NB4 (cell line): ENCODE measurements at regions not wholly inside any gene's neighbourhood (a gene's known extent, or its start where the extent isn't known, plus 50 kb on each side); places are given as distances from the start of the nearest gene placed in this dataset.

Source experiments
- DNase-seq: peaks from one replicate; pipeline ENCODE4 v3.0.0; 2010; ENCODE audit warnings: low read depth
- H3K4me3 ChIP-seq: one replicate; pipeline ENCODE4 v1.5.1; 2011; ENCODE audit warnings: mild to moderate bottlenecking, low read depth, low read length, moderate library complexity
- MYC ChIP-seq: IDR thresholded peaks from 2 replicates; pipeline ENCODE4 v1.6.1; 2011; ENCODE audit warnings: low read depth, low read length
- POLR2A ChIP-seq: IDR thresholded peaks from 2 replicates; pipeline ENCODE4 v1.6.1; 2011; ENCODE audit warnings: mild to moderate bottlenecking; ENCODE audit not compliant: insufficient read length; ENCODE audit errors: extremely low read depth
- TF ChIP-seq, protein P1 (sequence below): IDR thresholded peaks from one replicate; pipeline ENCODE4 v1.5.1; 2012; ENCODE audit warnings: low read depth, low read length
- TF ChIP-seq, protein P2 (sequence below): IDR thresholded peaks from 2 replicates; pipeline ENCODE4 v1.6.1; 2011; ENCODE audit warnings: low read depth, low read length

DNA sequence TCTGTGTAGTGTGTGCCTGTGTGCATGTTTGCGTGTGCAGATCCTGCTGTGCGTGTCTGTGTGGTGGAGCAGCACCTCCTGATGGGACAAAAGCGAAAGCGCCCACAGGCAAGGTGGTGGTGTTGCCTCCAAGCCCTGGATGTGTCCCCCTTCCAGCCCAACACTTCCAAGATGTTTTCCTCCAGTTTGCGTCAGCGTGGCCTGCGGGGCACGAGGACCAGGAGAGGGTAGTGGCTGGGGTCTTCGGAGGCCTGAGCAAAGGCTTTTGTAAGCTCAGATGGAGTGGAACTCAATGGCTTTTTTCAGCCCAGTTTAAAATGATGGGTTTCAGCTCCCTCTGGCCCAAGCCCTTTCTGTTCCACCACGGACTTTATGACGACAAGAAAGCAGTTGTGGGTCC lies 209.5 kb downstream of the IRX2 start:
- H3K4me3 ChIP-seq = no peak overlapping the region
- TF ChIP-seq, protein P1, sequence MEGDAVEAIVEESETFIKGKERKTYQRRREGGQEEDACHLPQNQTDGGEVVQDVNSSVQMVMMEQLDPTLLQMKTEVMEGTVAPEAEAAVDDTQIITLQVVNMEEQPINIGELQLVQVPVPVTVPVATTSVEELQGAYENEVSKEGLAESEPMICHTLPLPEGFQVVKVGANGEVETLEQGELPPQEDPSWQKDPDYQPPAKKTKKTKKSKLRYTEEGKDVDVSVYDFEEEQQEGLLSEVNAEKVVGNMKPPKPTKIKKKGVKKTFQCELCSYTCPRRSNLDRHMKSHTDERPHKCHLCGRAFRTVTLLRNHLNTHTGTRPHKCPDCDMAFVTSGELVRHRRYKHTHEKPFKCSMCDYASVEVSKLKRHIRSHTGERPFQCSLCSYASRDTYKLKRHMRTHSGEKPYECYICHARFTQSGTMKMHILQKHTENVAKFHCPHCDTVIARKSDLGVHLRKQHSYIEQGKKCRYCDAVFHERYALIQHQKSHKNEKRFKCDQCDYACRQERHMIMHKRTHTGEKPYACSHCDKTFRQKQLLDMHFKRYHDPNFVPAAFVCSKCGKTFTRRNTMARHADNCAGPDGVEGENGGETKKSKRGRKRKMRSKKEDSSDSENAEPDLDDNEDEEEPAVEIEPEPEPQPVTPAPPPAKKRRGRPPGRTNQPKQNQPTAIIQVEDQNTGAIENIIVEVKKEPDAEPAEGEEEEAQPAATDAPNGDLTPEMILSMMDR = no peak
- no peak for TF ChIP-seq MYC
- no peak for TF ChIP-seq POLR2A
- TF ChIP-seq, protein P2, sequence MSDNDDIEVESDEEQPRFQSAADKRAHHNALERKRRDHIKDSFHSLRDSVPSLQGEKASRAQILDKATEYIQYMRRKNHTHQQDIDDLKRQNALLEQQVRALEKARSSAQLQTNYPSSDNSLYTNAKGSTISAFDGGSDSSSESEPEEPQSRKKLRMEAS = no peak
- DNase-seq = no peak

DNA sequence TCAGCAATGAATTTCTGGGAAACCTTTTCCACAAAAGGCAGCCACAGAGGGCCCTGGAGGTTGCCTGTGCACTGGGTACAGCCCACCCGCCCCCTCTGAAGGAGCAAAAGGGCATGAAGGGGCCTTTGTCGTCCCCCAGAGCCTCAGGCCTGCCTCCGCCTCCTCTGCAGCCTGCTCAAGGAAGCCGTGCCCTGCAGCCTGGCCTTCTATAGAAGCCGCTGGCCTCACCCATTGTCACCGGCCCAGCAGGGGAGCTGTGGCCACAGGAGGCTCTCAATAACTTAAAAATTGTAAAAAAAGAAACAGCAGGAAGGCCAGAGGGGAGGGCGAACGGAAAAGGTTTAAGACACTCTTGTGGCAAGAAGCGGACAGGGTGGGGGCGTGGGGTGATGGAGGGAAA lies 213.3 kb downstream of the IRX2 start:
- peak; percentile 92 for DNase-seq
- H3K4me3 ChIP-seq = no peak overlapping the region
- TF ChIP-seq, protein P1 = no peak
- TF ChIP-seq, protein P2 = peak; percentile 52
- TF ChIP-seq POLR2A = peak; percentile 63
- 0 out of 2 replicates have a peak, but pooled peaks have one; percentile 47 for TF ChIP-seq MYC

DNA sequence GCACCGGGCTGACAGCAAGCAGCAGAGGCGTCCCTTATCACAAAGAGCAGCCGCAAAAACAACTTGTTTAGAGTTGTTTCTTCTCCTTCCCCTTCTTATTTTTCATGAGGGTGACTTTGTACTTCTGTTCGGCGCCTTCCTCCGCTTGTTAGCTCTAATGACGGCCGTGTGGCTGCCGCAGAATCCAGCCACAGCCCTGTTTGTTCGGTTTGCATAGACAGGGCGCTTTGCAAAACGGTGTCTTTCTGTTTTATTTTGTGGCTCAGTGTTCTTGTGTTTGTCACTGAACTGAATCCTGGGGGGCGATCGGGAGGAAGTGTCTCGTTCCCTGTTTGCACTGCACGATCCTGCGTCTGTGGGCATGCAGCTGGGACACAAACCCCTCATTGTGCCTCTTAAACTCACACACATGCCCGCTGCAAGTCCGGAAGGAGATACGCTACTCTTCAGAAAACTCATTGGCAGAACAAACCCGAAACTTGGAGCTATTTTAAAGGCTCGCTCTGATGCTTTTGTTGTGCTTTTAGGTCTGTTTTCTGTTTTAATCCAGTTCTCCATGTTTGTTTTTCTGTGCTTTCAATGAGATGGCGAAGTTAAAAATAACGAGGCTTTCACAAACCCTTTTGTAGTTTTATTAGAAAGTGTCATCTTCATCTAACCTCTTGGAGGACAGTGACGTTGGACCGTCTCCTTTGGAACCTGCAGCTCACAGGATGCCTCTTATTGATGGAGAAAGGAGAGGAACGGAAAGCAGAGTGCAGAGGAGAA lies 213.9 kb downstream of the IRX2 start:
- TF ChIP-seq POLR2A = no peak
- TF ChIP-seq MYC = no peak; the same call in 1 of the 2 replicates
- TF ChIP-seq, protein P2 = peak; percentile 31
- TF ChIP-seq, protein P1 = no peak
- H3K4me3 ChIP-seq = no peak overlapping the region
- DNase-seq = peak; percentile 43

DNA sequence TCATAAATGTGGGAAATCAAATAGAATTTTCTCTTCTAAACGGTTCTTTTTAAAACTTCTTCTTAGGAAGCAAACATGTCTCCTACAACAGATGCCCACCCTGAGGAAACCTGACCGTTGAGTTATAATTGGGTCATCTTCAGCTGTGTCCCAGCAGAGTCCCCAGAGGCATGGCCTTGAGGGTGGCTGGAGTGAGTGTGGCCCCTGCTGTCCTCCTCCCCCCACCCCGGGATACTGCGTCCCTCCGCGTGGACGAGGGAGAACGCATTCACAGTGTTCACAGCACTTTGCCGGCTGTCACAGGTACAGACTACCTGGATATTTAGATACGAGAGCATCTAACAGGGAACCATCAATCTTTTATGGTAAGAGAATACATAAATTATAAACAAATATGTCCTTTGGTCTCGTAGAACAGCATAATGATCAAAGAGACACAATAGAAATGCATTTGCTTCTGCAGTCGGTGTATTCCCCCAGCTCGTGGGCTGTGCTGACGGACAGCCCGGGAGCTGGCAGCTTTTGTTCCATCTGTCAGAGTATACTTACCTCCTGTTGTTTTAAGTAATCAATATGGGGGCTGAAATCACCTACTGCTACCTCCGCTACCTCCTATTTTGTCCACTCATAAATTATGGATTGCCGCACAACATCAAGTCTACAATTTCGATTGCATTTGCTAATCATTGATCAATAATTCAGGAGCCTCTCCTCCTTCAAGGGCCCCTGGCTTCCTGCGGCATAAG lies 214.7 kb downstream of the IRX2 start:
- H3K4me3 ChIP-seq = no peak overlapping the region
- no peak for DNase-seq
- TF ChIP-seq MYC (no peak), POLR2A (no peak)
- TF ChIP-seq, protein P1 = no peak
- TF ChIP-seq, protein P2 = no peak

DNA sequence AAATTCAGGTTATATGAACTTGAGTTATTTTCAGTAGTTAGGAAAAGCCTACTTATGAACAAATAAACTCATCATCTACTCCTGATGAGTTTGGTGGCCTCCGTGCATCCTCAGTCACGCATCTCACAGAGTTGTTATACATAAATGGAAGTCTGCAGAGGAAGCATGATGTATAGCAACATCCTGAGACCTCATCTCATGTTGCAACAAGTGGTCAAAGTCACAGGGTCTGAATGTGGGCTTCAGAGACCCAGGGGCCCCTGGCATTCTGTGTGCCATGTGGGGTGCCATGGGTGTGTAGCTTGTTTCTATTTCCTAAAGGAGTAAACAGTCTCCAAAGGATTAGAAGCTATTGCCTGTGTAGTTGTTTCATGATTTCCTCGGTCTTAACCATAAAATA lies 216.5 kb downstream of the IRX2 start:
- TF ChIP-seq, protein P1 = no peak
- TF ChIP-seq, protein P2 = peak; percentile 85
- TF ChIP-seq POLR2A = peak; percentile 30
- no peak; the same call in 1 of the 2 replicates for TF ChIP-seq MYC
- peak; percentile 38 for DNase-seq
- no peak overlapping the region for H3K4me3 ChIP-seq
